ENCODE measurements at regions not wholly inside any gene's neighbourhood (a gene's known extent, or its start where the extent isn't known, plus 50 kb on each side); places are given as distances from the start of the nearest gene placed in this dataset.

- no peaks in the 10 kb centered on the region for H3K79me2 ChIP-seq (replicated peaks; ENCODE audit: insufficient read depth, low read length)
- H3K4me2 ChIP-seq (ENCODE audit: low read length), result no peak overlapping the region
- no peak overlapping the region for H2AFZ ChIP-seq (ENCODE audit: low read depth, low read length)
- no peaks in the 10 kb centered on the region for H3K9me2 ChIP-seq (ENCODE audit: insufficient read depth, low read length)
- no peak overlapping the region for H3K27ac ChIP-seq (ENCODE audit: low read length)
- no peak overlapping the region for H3K4me3 ChIP-seq (ENCODE audit: low read length)
- H3F3A ChIP-seq (ENCODE audit: insufficient read depth, low read length, poor library complexity, severe bottlenecking), result no peaks in the 10 kb centered on the region
- H3K9me3 ChIP-seq (ENCODE audit: low read length), result no peaks in the 10 kb centered on the region
- no peaks in the 10 kb centered on the region for H3K27me3 ChIP-seq (ENCODE audit: insufficient read depth, low read depth, low read length)
- no peak for TF ChIP-seq POLR2AphosphoS5 (IDR thresholded peaks at IDR 0.05)
- TF ChIP-seq SMC3 (conservative IDR thresholded peaks at IDR 0.05; ENCODE audit: poor library complexity), result no peak
- TF ChIP-seq EP300 (conservative IDR thresholded peaks at IDR 0.05; ENCODE audit: poor library complexity, severe bottlenecking), result no peak
- no peak for TF ChIP-seq TAF1 (IDR thresholded peaks at IDR 0.05; ENCODE audit: low read depth)
- TF ChIP-seq REST (IDR thresholded peaks at IDR 0.05; ENCODE audit: borderline replicate concordance), result no peak
- TF ChIP-seq EZH2 (IDR thresholded peaks at IDR 0.05; ENCODE audit: borderline replicate concordance, insufficient read depth, low read length, poor library complexity, severe bottlenecking), result no peak
- TF ChIP-seq CTCF (IDR thresholded peaks at IDR 0.05; ENCODE audit: poor library complexity, severe bottlenecking), result no peak
- TF ChIP-seq RAD21 (conservative IDR thresholded peaks at IDR 0.05), result no peak
- H4K20me1 ChIP-seq (ENCODE audit: insufficient read depth), result no peaks in the 10 kb centered on the region
- no peaks in the 10 kb centered on the region for H3K36me3 ChIP-seq (ENCODE audit: insufficient read depth, low read length)
- no peak overlapping the region for H3K9ac ChIP-seq (ENCODE audit: low read length)
Measured at GRCh38 chr2:103809941-103810441, 1043.9 kb upstream of the POU3F3 start.

- Histone ChIP-seq H3F3A (ENCODE audit: insufficient read depth, low read length, poor library complexity, severe bottlenecking) (no peaks in the 10 kb centered on the region), H4K20me1 (ENCODE audit: insufficient read depth) (no peaks in the 10 kb centered on the region), H3K9me3 (ENCODE audit: low read length) (no peaks in the 10 kb centered on the region), H2AFZ (ENCODE audit: low read depth, low read length) (no peak overlapping the region), H3K79me2 (replicated peaks; ENCODE audit: insufficient read depth, low read length) (no peaks in the 10 kb centered on the region), H3K27ac (ENCODE audit: low read length) (no peak overlapping the region), H3K9ac (ENCODE audit: low read length) (no peak overlapping the region), H3K27me3 (ENCODE audit: insufficient read depth, low read depth, low read length) (no peaks in the 10 kb centered on the region), H3K36me3 (ENCODE audit: insufficient read depth, low read length) (no peaks in the 10 kb centered on the region), H3K9me2 (ENCODE audit: insufficient read depth, low read length) (no peaks in the 10 kb centered on the region), H3K4me3 (ENCODE audit: low read length) (no peak overlapping the region), H3K4me2 (ENCODE audit: low read length) (no peak overlapping the region)
- TF ChIP-seq EP300 (conservative IDR thresholded peaks at IDR 0.05; ENCODE audit: poor library complexity, severe bottlenecking), result no peak
- no peak for TF ChIP-seq RAD21 (conservative IDR thresholded peaks at IDR 0.05)
- no peak for TF ChIP-seq MXI1 (conservative IDR thresholded peaks at IDR 0.05; ENCODE audit: poor library complexity, severe bottlenecking)
- TF ChIP-seq REST (IDR thresholded peaks at IDR 0.05; ENCODE audit: borderline replicate concordance), result no peak
- TF ChIP-seq POLR2AphosphoS5 (IDR thresholded peaks at IDR 0.05), result no peak
- TF ChIP-seq TAF1 (IDR thresholded peaks at IDR 0.05; ENCODE audit: low read depth), result no peak
- TF ChIP-seq SMC3 (conservative IDR thresholded peaks at IDR 0.05; ENCODE audit: poor library complexity), result no peak
- TF ChIP-seq CTCF (IDR thresholded peaks at IDR 0.05; ENCODE audit: poor library complexity, severe bottlenecking), result no peak
- TF ChIP-seq EZH2 (IDR thresholded peaks at IDR 0.05; ENCODE audit: borderline replicate concordance, insufficient read depth, low read length, poor library complexity, severe bottlenecking), result no peak
Measured at GRCh38 chr2:103810875-103811274, 1043.0 kb upstream of the POU3F3 start.
